ENCODE measurements at regions not wholly inside any gene's neighbourhood (a gene's known extent, or its start where the extent isn't known, plus 50 kb on each side); places are given as distances from the start of the nearest gene placed in this dataset.

DNA sequence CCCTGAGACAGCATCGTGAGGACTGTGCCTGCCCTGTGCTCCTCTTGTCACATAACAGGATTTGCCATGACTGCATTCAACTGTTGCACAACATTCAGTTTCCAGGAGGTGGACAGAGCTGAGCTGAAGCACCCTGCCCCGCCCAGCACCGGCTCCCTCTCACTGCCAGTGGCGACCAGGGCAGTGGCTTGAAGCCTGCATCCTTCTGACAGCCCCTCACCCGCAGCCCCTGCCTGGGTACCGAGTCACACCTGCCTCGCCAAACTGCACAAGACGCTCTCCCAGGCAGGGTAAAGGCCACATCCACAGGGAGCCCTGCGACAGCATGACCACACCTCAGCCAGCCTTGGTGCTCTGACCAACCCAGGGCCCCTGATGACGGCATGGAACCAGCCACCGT is 59.9 kb upstream of the ZNF354A start:
- CTCF ChIA-PET = no interaction called here

More for the DNA sequence above, 59.9 kb upstream of the ZNF354A start:
- Histone ChIP-seq H3K9me3 (ENCODE audit: control insufficient read depth, insufficient read depth, low read depth, low read length) (no peaks in the 10 kb centered on the region), H3K36me3 (ENCODE audit: control insufficient read depth in 2 of 2, insufficient read depth in 1 of 2, low read length in 2 of 2) (no peaks in the 10 kb centered on the region), H3K4me3 (ENCODE audit: low read depth, low read length) (no peak overlapping the region), H3K27ac (ENCODE audit: extremely low read depth, low read depth, low read length) (no peak overlapping the region), H3K4me1 (ENCODE audit: control insufficient read depth, insufficient read depth, low read length) (no peaks in the 10 kb centered on the region)
- POLR2A ChIA-PET = no interaction called here
- TF ChIP-seq ZNF26 (tag by site-specific recombination; IDR thresholded peaks at IDR 0.05) (no peak), SALL2 (tag by site-specific recombination; IDR thresholded peaks at IDR 0.05; ENCODE audit: borderline replicate concordance) (no peak), ZNF221 (tag by site-specific recombination; IDR thresholded peaks at IDR 0.05; ENCODE audit: borderline replicate concordance) (no peak), ZBTB21 (tag by site-specific recombination; IDR thresholded peaks at IDR 0.05) (no peak), ZIC2 (tag by site-specific recombination; IDR thresholded peaks at IDR 0.05) (no peak), ZNF416 (tag by site-specific recombination; IDR thresholded peaks at IDR 0.05) (no peak), ZNF658 (tag by site-specific recombination; IDR thresholded peaks at IDR 0.05) (no peak), ZNF362 (tag by site-specific recombination; IDR thresholded peaks at IDR 0.05) (no peak), REST (tag by site-specific recombination; IDR thresholded peaks at IDR 0.05) (no peak), ZNF623 (tag by site-specific recombination; IDR thresholded peaks at IDR 0.05) (no peak), HOXC10 (CRISPR knock-in tag; IDR thresholded peaks at IDR 0.05) (no peak), ATF2 (tag by site-specific recombination; IDR thresholded peaks at IDR 0.05; ENCODE audit: low read depth) (no peak), ZNF629 (tag by site-specific recombination; IDR thresholded peaks at IDR 0.05) (no peak), ZSCAN30 (tag by site-specific recombination; IDR thresholded peaks at IDR 0.05) (no peak), ZNF792 (tag by site-specific recombination; IDR thresholded peaks at IDR 0.05) (no peak), ZBTB8A (tag by site-specific recombination; IDR thresholded peaks at IDR 0.05) (no peak), GLIS2 (tag by site-specific recombination; IDR thresholded peaks at IDR 0.05) (no peak), ZNF664 (tag by site-specific recombination; IDR thresholded peaks at IDR 0.05) (no peak), ZNF621 (tag by site-specific recombination; IDR thresholded peaks at IDR 0.05) (no peak)
- TF ChIP-seq, protein P1, sequence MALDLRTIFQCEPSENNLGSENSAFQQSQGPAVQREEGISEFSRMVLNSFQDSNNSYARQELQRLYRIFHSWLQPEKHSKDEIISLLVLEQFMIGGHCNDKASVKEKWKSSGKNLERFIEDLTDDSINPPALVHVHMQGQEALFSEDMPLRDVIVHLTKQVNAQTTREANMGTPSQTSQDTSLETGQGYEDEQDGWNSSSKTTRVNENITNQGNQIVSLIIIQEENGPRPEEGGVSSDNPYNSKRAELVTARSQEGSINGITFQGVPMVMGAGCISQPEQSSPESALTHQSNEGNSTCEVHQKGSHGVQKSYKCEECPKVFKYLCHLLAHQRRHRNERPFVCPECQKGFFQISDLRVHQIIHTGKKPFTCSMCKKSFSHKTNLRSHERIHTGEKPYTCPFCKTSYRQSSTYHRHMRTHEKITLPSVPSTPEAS (tag by site-specific recombination; IDR thresholded peaks at IDR 0.05) = no peak
